ENCODE measurements at regions not wholly inside any gene's neighbourhood (a gene's known extent, or its start where the extent isn't known, plus 50 kb on each side); places are given as distances from the start of the nearest gene placed in this dataset.

- Histone ChIP-seq H3K36me3 (no peaks in the 10 kb centered on the region), H3K27me3 (no peaks in the 10 kb centered on the region), H3K4me1 (peaks cover 0 to 6% (median 3%) of the 10 kb centered on the region in 4 donors), H3K4me3 (no peak overlapping the region), H3K9me3 (no peaks in the 10 kb centered on the region), H3K27ac (no peak overlapping the region)
- no peak for DNase-seq
- in situ Hi-C loops (cut with MboI; ENCODE audit: low pct_ligation_motif_present in 1 of 4, low pct_unique_long_range_greater_than_20kb in 1 of 4, low sequenced_read_pairs in 3 of 4) = loop anchor here in 2 of 4 donors (25.0 kb wide), 2 partner anchors 439 to 614 kb away; no protein-coding TSS in a partner anchor
- intact Hi-C loops (cut with DNase I; ENCODE audit: low total_unique reads) = no loop called here
- no peak for TF ChIP-seq CTCF (IDR thresholded peaks at IDR 0.05)
- no peak for TF ChIP-seq POLR2A (IDR thresholded peaks at IDR 0.05)
- no peak for TF ChIP-seq POLR2AphosphoS5 (IDR thresholded peaks at IDR 0.05)
- no peak for TF ChIP-seq EP300 (IDR thresholded peaks at IDR 0.05; ENCODE audit: low read depth)
- 78 to 85% methylated on average over 1 of the region's 1 CpG for WGBS, 2 donors (ENCODE audit: low coverage in 1 of 2)
Observed at GRCh38 chr6:16950825-16951495, 150.9 kb upstream of the STMND1 start.

GRCh38 chr6:16950302-16950701, 151.5 kb upstream of the STMND1 start:
- Histone ChIP-seq H3K9me3 (no peaks in the 10 kb centered on the region), H3K27ac (no peak overlapping the region), H3K27me3 (no peaks in the 10 kb centered on the region), H3K36me3 (no peaks in the 10 kb centered on the region), H3K4me1 (peaks cover 0 to 6% (median 3%) of the 10 kb centered on the region in 4 donors), H3K4me3 (no peak overlapping the region)
- intact Hi-C loops (cut with DNase I; ENCODE audit: low total_unique reads) = no loop called here
- in situ Hi-C loops (cut with MboI; ENCODE audit: low pct_ligation_motif_present in 1 of 4, low pct_unique_long_range_greater_than_20kb in 1 of 4, low sequenced_read_pairs in 3 of 4) = loop anchor here in 2 of 4 donors (25.0 kb wide), 2 partner anchors 438 to 613 kb away; no protein-coding TSS in a partner anchor
- DNase-seq = no peak
- TF ChIP-seq POLR2A (IDR thresholded peaks at IDR 0.05) (no peak), CTCF (IDR thresholded peaks at IDR 0.05) (no peak), EP300 (IDR thresholded peaks at IDR 0.05; ENCODE audit: low read depth) (no peak), POLR2AphosphoS5 (IDR thresholded peaks at IDR 0.05) (no peak)
- WGBS, 2 donors (ENCODE audit: low coverage in 1 of 2) = 94 to 95% methylated on average over 2 of the region's 2 CpGs

GRCh38 chr6:16949716-16950115, 152.1 kb upstream of the STMND1 start:
- H3K27me3 ChIP-seq = no peaks in the 10 kb centered on the region
- whole genome bisulfite sequencing, 2 donors (ENCODE audit: low coverage in 1 of 2) = 62 to 67% methylated on average over 1 of the region's 1 CpG
- in situ Hi-C loops (cut with MboI; ENCODE audit: low pct_ligation_motif_present in 1 of 4, low pct_unique_long_range_greater_than_20kb in 1 of 4, low sequenced_read_pairs in 3 of 4) (loop anchor here in 2 of 4 donors (25.0 kb wide), 2 partner anchors 437 to 612 kb away; no protein-coding TSS in a partner anchor), intact Hi-C loops (cut with DNase I; ENCODE audit: low total_unique reads) (no loop called here)
- H3K36me3 ChIP-seq = no peaks in the 10 kb centered on the region
- H3K27ac ChIP-seq = no peak overlapping the region
- H3K4me3 ChIP-seq = no peak overlapping the region
- DNase-seq = no peak
- H3K9me3 ChIP-seq = no peaks in the 10 kb centered on the region
- TF ChIP-seq EP300 (IDR thresholded peaks at IDR 0.05; ENCODE audit: low read depth) (no peak), POLR2A (IDR thresholded peaks at IDR 0.05) (no peak), POLR2AphosphoS5 (IDR thresholded peaks at IDR 0.05) (no peak), CTCF (IDR thresholded peaks at IDR 0.05) (no peak)
- peaks cover 0 to 6% (median 3%) of the 10 kb centered on the region in 4 donors for H3K4me1 ChIP-seq

DNA sequence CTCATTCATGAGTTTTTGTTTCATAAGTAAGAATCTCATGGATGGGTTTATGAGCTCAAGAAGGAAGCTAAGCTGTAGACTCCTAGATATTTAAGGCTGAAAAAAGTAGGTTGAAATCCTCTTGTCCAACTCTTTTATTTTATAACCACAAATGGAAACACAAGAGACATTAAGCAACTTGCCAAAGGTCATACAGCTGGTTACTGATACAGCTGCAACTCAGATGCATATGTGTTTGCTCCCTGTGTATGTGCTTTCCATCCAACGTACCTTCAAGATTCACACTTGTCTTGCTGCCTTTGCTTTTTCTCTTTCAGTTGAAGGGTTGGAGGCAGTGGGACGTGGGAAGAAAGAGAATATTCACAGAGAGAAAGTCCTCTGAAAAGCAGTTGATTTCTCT, 153.5 kb upstream of the STMND1 start:
- TF ChIP-seq EP300 (IDR thresholded peaks at IDR 0.05; ENCODE audit: low read depth) (no peak), POLR2A (IDR thresholded peaks at IDR 0.05) (no peak), POLR2AphosphoS5 (IDR thresholded peaks at IDR 0.05) (no peak), CTCF (IDR thresholded peaks at IDR 0.05) (no peak)

More for the DNA sequence above, 153.5 kb upstream of the STMND1 start:
- H3K27me3 ChIP-seq = no peaks in the 10 kb centered on the region
- H3K4me1 ChIP-seq = peaks cover 0 to 6% (median 3%) of the 10 kb centered on the region in 4 donors
- no peaks in the 10 kb centered on the region for H3K9me3 ChIP-seq
- WGBS, 2 donors (ENCODE audit: low coverage in 1 of 2) = 71% methylated on average over 2 of the region's 2 CpGs
- no peak overlapping the region for H3K27ac ChIP-seq
- in situ Hi-C loops (cut with MboI; ENCODE audit: low pct_ligation_motif_present in 1 of 4, low pct_unique_long_range_greater_than_20kb in 1 of 4, low sequenced_read_pairs in 3 of 4) (no loop called here), intact Hi-C loops (cut with DNase I; ENCODE audit: low total_unique reads) (no loop called here)
- H3K36me3 ChIP-seq = no peaks in the 10 kb centered on the region
- no peak for DNase-seq
- H3K4me3 ChIP-seq = no peak overlapping the region
